ENCODE measurements at regions not wholly inside any gene's neighbourhood (a gene's known extent, or its start where the extent isn't known, plus 50 kb on each side); places are given as distances from the start of the nearest gene placed in this dataset.

GRCh38 chr16:65537336-65537735, 415.5 kb upstream of the CDH11 start:
- no peak for DNase-seq (ENCODE audit: low read depth in 2 of 3, low spot score in 1 of 3)

GRCh38 chr16:65534121-65534528, 412.3 kb upstream of the CDH11 start:
- DNase-seq (ENCODE audit: low read depth in 2 of 3, low spot score in 1 of 3) = no peak

GRCh38 chr16:65532846-65533245, 411.0 kb upstream of the CDH11 start:
- DNase-seq (ENCODE audit: low read depth in 2 of 3, low spot score in 1 of 3) = no peak

DNA sequence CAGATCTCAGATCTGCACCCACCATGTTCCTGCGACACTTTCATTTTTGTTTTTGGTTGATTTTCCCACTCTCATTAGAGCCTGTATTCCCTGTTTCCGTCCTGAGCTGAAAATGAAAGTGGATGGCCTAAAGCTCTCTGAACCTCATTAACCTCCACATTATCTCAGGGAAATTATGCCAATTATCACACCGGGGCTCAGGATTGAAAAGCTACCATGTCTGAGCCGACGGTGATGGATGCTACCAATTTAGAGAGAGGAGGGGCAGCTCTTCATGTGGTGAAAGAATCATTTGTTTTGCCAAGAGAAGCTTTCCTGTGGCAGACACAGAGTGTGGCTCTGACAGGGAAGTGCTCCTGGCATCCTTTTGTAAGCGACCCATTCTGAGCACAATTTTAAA, 410.4 kb upstream of the CDH11 start:
- DNase-seq (ENCODE audit: low read depth in 2 of 3, low spot score in 1 of 3) = no peak

GRCh38 chr16:65531475-65531874, 409.6 kb upstream of the CDH11 start:
- no peak for DNase-seq (ENCODE audit: low read depth in 2 of 3, low spot score in 1 of 3)

DNA sequence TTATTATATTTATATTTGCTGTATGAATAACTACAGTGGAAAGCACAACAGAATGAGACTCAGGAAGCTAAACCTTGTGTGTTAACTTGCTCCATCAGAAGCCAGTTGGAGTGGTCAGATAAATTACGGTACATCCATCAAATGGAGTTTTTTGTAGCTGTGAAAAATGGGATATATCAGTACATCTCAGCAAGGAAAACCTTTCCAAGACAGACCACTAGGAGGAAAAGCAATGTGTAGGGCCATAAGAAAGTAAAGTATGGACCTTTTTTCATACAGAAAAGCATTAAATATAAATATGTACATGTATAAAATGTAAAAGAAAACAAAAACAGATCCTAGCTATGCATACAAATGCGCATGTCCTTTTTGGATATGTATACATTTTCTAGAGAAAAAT, 403.8 kb upstream of the CDH11 start:
- no peak for DNase-seq (ENCODE audit: low read depth in 2 of 3, low spot score in 1 of 3)

DNA sequence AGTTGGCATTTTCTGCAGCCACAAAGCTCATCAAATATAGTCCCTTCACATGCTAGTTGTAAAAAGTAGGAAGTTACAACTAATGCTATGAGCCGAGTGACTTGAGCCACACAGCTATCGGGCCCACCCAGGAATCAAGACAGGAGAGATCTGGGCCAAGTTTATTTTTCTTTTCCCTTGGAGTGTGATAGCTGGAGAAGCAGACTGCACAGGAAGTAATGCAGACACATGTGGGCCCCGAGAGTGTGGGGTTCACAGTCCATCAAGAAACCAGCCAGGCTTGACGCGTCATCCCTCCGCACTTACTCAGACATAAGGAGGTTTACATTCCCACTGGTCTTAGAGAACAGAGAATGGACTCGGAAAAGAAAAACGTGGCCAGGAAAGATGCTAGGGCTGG, 403.1 kb upstream of the CDH11 start:
- DNase-seq (ENCODE audit: low read depth in 2 of 3, low spot score in 1 of 3) = no peak

GRCh38 chr16:65524231-65524630, 402.4 kb upstream of the CDH11 start:
- no peak for DNase-seq (ENCODE audit: low read depth in 2 of 3, low spot score in 1 of 3)

- no peak for DNase-seq (ENCODE audit: low read depth in 2 of 3, low spot score in 1 of 3)
These were observed 401.6 kb upstream of the CDH11 start for GRCh38 chr16:65523283-65523944.

DNA sequence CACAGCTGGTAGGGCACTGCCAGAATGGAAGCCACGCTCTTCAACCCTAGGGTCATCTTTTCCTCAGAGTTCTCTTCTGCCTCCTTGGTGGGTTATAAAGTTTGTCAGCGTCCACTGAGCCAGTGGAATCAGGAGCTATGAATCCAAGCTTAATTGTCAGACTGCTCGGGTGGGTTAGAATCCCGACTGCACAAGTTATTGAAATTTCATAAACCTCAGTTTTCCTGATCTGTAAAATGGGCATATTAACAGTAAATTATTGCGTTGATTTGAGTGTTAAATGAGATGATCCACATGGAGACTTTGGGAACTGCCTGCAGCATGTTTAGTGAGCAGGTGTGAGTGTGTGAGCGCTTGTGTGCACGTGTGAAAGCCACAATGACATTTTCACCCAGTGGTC, 400.5 kb upstream of the CDH11 start:
- DNase-seq (ENCODE audit: low read depth in 2 of 3, low spot score in 1 of 3) = no peak

- DNase-seq (ENCODE audit: low read depth in 2 of 3, low spot score in 1 of 3) = no peak
These were observed 399.9 kb upstream of the CDH11 start for GRCh38 chr16:65521633-65522328.

GRCh38 chr16:65519402-65519801, 397.5 kb upstream of the CDH11 start:
- no peak for DNase-seq (ENCODE audit: low read depth in 2 of 3, low spot score in 1 of 3)

DNA sequence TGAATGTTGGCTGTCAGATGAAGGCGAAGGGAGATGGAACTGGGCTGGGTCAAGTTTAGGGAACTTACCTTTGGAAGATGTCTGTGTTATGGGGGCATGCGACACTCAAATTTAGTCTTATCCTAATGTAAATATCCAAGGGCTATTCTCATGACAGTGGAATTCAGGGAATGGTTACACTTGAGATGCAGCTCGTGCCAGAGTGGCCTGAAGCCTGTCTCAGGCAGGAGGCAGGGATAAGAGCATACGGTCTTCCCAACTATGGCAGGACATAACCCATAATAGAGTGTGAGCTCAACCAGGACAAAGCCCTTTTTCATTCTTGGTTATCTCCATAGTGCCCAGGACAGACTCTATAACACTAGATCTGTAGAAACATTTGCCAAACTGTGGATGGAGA, 393.3 kb upstream of the CDH11 start:
- no peak for DNase-seq (ENCODE audit: low read depth in 2 of 3, low spot score in 1 of 3)

DNA sequence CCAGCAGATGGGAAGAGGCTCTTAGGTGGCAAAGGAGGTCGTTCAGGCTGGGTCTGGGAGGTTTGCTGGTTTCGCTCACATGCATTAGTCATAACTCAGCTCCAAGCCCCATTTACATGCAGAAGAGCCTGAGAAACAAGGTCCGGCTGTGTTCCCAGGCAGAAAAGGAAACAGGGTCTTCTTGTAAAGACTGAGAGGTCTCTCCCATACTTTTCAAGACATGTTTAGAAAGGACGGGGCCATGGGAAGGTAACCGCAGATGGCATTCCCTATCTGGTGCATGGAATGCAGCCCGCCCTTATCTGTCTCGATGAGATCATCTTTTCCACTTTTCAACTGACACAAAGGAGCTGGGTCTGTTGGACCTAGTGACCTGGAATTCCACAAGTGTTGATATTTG, 389.0 kb upstream of the CDH11 start:
- DNase-seq (ENCODE audit: low read depth in 2 of 3, low spot score in 1 of 3) = no peak

GRCh38 chr16:65510241-65510640, 388.4 kb upstream of the CDH11 start:
- no peak for DNase-seq (ENCODE audit: low read depth in 2 of 3, low spot score in 1 of 3)

GRCh38 chr16:65509172-65509571, 387.3 kb upstream of the CDH11 start:
- DNase-seq (ENCODE audit: low read depth in 2 of 3, low spot score in 1 of 3) = no peak

GRCh38 chr16:65500919-65501318, 379.1 kb upstream of the CDH11 start:
- no peak for DNase-seq (ENCODE audit: low read depth in 2 of 3, low spot score in 1 of 3)

- no peak for DNase-seq (ENCODE audit: low read depth in 2 of 3, low spot score in 1 of 3)
These were observed 378.1 kb upstream of the CDH11 start for GRCh38 chr16:65500007-65500406.

GRCh38 chr16:65499566-65499965, 377.7 kb upstream of the CDH11 start:
- no peak for DNase-seq (ENCODE audit: low read depth in 2 of 3, low spot score in 1 of 3)

DNA sequence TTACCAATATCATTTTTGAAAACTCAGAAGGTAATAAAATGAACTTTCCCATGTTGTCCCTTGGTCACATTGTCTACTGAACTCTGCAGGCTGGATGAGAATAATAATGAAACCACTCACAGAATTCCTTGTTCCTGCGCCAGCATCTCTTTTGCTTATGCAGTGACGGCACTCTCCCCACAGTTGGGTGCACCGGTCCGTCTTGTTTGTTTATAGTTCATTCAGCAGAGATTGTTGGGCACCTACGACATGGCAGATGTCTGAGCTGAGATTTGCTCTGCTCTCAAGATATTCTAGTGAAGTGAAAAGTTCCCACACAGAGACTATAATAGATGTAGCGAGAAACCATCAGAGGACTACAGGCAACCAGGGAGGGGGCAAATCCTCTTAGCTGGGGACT, 375.7 kb upstream of the CDH11 start:
- DNase-seq (ENCODE audit: low read depth in 2 of 3, low spot score in 1 of 3) = no peak

- no peak for DNase-seq (ENCODE audit: low read depth in 2 of 3, low spot score in 1 of 3)
These were observed 373.2 kb upstream of the CDH11 start for GRCh38 chr16:65495106-65495505.

DNA sequence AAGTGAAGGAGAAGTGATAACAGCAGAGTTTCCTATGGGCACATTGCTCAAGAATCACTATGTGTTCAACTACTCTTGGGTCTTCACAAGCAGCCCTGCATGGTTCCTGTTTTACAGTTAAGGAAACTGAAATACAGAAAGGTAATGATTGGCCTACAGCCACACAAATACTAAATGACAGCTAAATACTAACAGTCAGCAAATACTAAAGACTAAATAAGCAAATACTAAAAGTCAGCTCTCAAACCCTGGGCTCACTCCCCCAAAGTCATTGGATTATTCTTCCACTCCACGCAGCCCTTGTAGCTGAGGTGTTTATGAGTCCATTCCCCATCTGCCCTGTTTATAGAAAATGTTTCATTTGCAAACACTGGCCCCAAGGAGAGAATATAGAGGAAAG, 372.7 kb upstream of the CDH11 start:
- DNase-seq (ENCODE audit: low read depth in 2 of 3, low spot score in 1 of 3) = no peak

DNA sequence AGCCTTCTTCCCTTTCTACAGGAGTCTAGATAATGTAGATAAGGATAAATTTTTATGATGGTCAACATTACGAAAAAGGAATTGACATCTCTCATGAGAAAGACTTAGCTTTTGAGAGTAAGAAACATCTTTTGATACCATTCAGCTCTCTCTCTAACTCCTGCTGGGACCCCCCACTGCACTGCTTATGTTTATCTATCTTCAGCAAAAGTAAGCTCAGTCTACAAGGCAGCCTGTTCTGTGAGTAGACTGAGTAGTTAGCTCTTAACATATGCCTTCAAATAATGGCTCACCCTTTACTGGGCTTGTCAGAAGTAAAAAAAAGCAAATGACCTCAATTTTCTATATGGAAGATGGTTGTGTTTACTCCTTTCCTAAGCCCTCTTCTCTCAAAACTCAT, 372.2 kb upstream of the CDH11 start:
- DNase-seq (ENCODE audit: low read depth in 2 of 3, low spot score in 1 of 3) = no peak
